ENCODE measurements at regions not wholly inside any gene's neighbourhood (a gene's known extent, or its start where the extent isn't known, plus 50 kb on each side); places are given as distances from the start of the nearest gene placed in this dataset.

GRCh38 chr12:126093908-126094307 lies 1028.7 kb downstream of the AACS start:
- H3K27me3 ChIP-seq (ENCODE audit: insufficient read depth): no peaks in the 10 kb centered on the region
- H3K27me3 Mint-ChIP-seq (ENCODE audit: insufficient read depth, low read depth, poor library complexity): peaks cover 2% of the 10 kb centered on the region
- H3K36me3 Mint-ChIP-seq (ENCODE audit: low read depth): peaks cover 31% of the 10 kb centered on the region
- H3K36me3 ChIP-seq (ENCODE audit: insufficient read depth): no peaks in the 10 kb centered on the region
- peaks cover 93% of the 10 kb centered on the region for H3K9me3 Mint-ChIP-seq
- no peaks in the 10 kb centered on the region for H3F3A ChIP-seq (replicated peaks; ENCODE audit: low read depth)
- TF ChIP-seq ETS1 (IDR thresholded peaks at IDR 0.05) (0 out of 2 replicates have a peak, but pooled peaks have one; percentile 33), EZH2 (IDR thresholded peaks at IDR 0.05; ENCODE audit: low read depth, unreplicated experiment) (no peak)
- no peaks in the 10 kb centered on the region for H3K4me1 Mint-ChIP-seq
- no peaks in the 10 kb centered on the region for H3K79me2 ChIP-seq (replicated peaks; ENCODE audit: insufficient read depth)
- H3K4me3 Mint-ChIP-seq: no peak overlapping the region
- H3K27ac ChIP-seq (ENCODE audit: low read depth): no peak overlapping the region
- H3K9me2 ChIP-seq (ENCODE audit: insufficient read depth): no peaks in the 10 kb centered on the region
- ATAC-seq (no peak), DNase-seq (ENCODE audit: low spot score) (peak; percentile 54)
- H2AFZ ChIP-seq: no peak overlapping the region
- no peak overlapping the region for H3K27ac Mint-ChIP-seq
- no peak overlapping the region for H3K4me2 ChIP-seq
- no peaks in the 10 kb centered on the region for H3K4me1 ChIP-seq (ENCODE audit: insufficient read depth)
- no peaks in the 10 kb centered on the region for H4K20me1 ChIP-seq (replicated peaks; ENCODE audit: insufficient read depth)
- no peak overlapping the region for H3K4me3 ChIP-seq

GRCh38 chr12:126095748-126096510 lies 1030.7 kb downstream of the AACS start:
- Histone ChIP-seq H3F3A (replicated peaks; ENCODE audit: low read depth) (no peaks in the 10 kb centered on the region), H3K79me2 (replicated peaks; ENCODE audit: insufficient read depth) (no peaks in the 10 kb centered on the region), H3K27ac (ENCODE audit: low read depth) (no peak overlapping the region), H3K9me2 (ENCODE audit: insufficient read depth) (no peaks in the 10 kb centered on the region), H3K27me3 (ENCODE audit: insufficient read depth) (no peaks in the 10 kb centered on the region), H4K20me1 (replicated peaks; ENCODE audit: insufficient read depth) (no peaks in the 10 kb centered on the region), H3K4me3 (no peak overlapping the region), H3K36me3 (ENCODE audit: insufficient read depth) (no peaks in the 10 kb centered on the region), H2AFZ (no peak overlapping the region), H3K4me1 (ENCODE audit: insufficient read depth) (no peaks in the 10 kb centered on the region), H3K4me2 (no peak overlapping the region)
- H3K27ac Mint-ChIP-seq: no peak overlapping the region
- peaks cover 6% of the 10 kb centered on the region for H3K27me3 Mint-ChIP-seq (ENCODE audit: insufficient read depth, low read depth, poor library complexity)
- peaks cover 26% of the 10 kb centered on the region for H3K36me3 Mint-ChIP-seq (ENCODE audit: low read depth)
- no peak for DNase-seq (ENCODE audit: low spot score)
- ATAC-seq: no peak
- no peak overlapping the region for H3K4me3 Mint-ChIP-seq
- H3K9me3 Mint-ChIP-seq: peaks cover 92% of the 10 kb centered on the region
- H3K4me1 Mint-ChIP-seq: no peaks in the 10 kb centered on the region
- no peak for TF ChIP-seq JUNB (IDR thresholded peaks at IDR 0.05; ENCODE audit: unreplicated experiment)
- no peak for TF ChIP-seq CREB1 (CRISPR knock-in tag; IDR thresholded peaks at IDR 0.05; ENCODE audit: low read depth)
- no peak for TF ChIP-seq EZH2phosphoT487 (IDR thresholded peaks at IDR 0.05; ENCODE audit: unreplicated experiment)
- TF ChIP-seq ZNF114 (CRISPR knock-in tag; IDR thresholded peaks at IDR 0.05): no peak
- no peak for TF ChIP-seq EZH2 (IDR thresholded peaks at IDR 0.05; ENCODE audit: low read depth, unreplicated experiment)
- TF ChIP-seq NANOG (IDR thresholded peaks at IDR 0.05; ENCODE audit: borderline replicate concordance): no peak
- no peak for TF ChIP-seq CTCF (conservative IDR thresholded peaks at IDR 0.05; ENCODE audit: low read depth in 2 of 2)
- no peak for TF ChIP-seq POLR2AphosphoS5 (IDR thresholded peaks at IDR 0.05; ENCODE audit: low read depth)
- no peak for TF ChIP-seq STAT1 (IDR thresholded peaks at IDR 0.05; ENCODE audit: unreplicated experiment)
- TF ChIP-seq ZNF331 (CRISPR knock-in tag; IDR thresholded peaks at IDR 0.05; ENCODE audit: low read depth): no peak
- no peak for TF ChIP-seq ZNF462 (CRISPR knock-in tag; IDR thresholded peaks at IDR 0.05)
